Caco-2 (cell line): ENCODE measurements at regions not wholly inside any gene's neighbourhood (a gene's known extent, or its start where the extent isn't known, plus 50 kb on each side); places are given as distances from the start of the nearest gene placed in this dataset.

ENCODE experiments used
- BruUV-seq: library from RNA; stranded (reverse); fragments of 400-500 nt; replicated peaks from 2 replicates; lab custom pipeline; 2021; lab: Mats Ljungman, UMichigan
- CTCF ChIA-PET: fragments of 300-600 bp; sonication (Branson Sonifier 250); formaldehyde crosslinking; loops from one replicate; lab custom pipeline; 2022; ENCODE audit warnings: antibody characterized with exemption; lab: Charles Lee
- POLR2A ChIA-PET: fragments of 300-600 bp; sonication (Branson Sonifier 250); formaldehyde crosslinking; loops from one replicate; lab custom pipeline; 2022; ENCODE audit warnings: antibody characterized with exemption; lab: Charles Lee
- DNase-seq, 2 experiments: peaks; one replicate each; pipeline versions ENCODE4 v3.0.0 to v3.0.0-alpha.2; 2020 to 2022
- H3K27me3 ChIP-seq: replicated peaks from 2 replicates; pipeline ENCODE4 v1.6.0; 2011; ENCODE audit warnings: low read length; ENCODE audit not compliant: control insufficient read depth, insufficient read depth
- H3K36me3 ChIP-seq: 2 replicates; pipeline ENCODE4 v1.5.1; 2011; ENCODE audit warnings: low read length; ENCODE audit not compliant: control insufficient read depth, insufficient read depth
- H3K4me1 ChIP-seq: fragments of 250-450 bp; sonication (Bioruptor Pico); 2 replicates; pipeline ENCODE4 v1.5.1; 2020; ENCODE audit warnings: mild to moderate bottlenecking
- H3K4me3 ChIP-seq: 2 replicates; pipeline ENCODE4 v1.5.1; 2011; ENCODE audit warnings: low read depth, mild to moderate bottlenecking, control low read depth, low read length
- H3K9me3 ChIP-seq: fragments of 250-450 bp; sonication (Bioruptor Pico); 2 replicates; pipeline ENCODE4 v1.5.1; 2020; ENCODE audit warnings: mild to moderate bottlenecking, moderate library complexity
- H3K27ac Mint-ChIP-seq: one replicate; pipeline ENCODE4 v1.8.0; 2022; ENCODE audit warnings: mixed read lengths; ENCODE audit not compliant: unreplicated experiment
- H3K27me3 Mint-ChIP-seq: one replicate; pipeline ENCODE4 v1.8.0; 2022; ENCODE audit warnings: mixed read lengths; ENCODE audit not compliant: insufficient read depth, unreplicated experiment
- H3K36me3 Mint-ChIP-seq: one replicate; pipeline ENCODE4 v1.8.0; 2022; ENCODE audit warnings: mild to moderate bottlenecking, mixed read lengths; ENCODE audit not compliant: insufficient read depth, unreplicated experiment
- H3K4me1 Mint-ChIP-seq: one replicate; pipeline ENCODE4 v1.8.0; 2022; ENCODE audit warnings: low read depth, mixed read lengths; ENCODE audit not compliant: unreplicated experiment
- H3K4me3 Mint-ChIP-seq: one replicate; pipeline ENCODE4 v1.8.0; 2022; ENCODE audit warnings: mild to moderate bottlenecking, moderate library complexity, mixed read lengths; ENCODE audit not compliant: unreplicated experiment
- H3K9me3 Mint-ChIP-seq: one replicate; pipeline ENCODE4 v1.8.0; 2022; ENCODE audit warnings: mixed read lengths; ENCODE audit not compliant: unreplicated experiment
- CTCF ChIP-seq, 2 experiments: fragments of 200-600 bp in 1 of 2; IDR thresholded peaks; 1 replicate in 1 of 2; 2 replicates in 1 of 2; pipeline versions ENCODE4 v1.5.1 to v1.8.0; 2011 to 2022; ENCODE audit warnings: antibody characterized with exemption in 1 of 2, control low read depth in 1 of 2, inconsistent platforms in 1 of 2, low read depth in 1 of 2, low read length in 1 of 2, mild to moderate bottlenecking in 1 of 2, moderate library complexity in 1 of 2; ENCODE audit not compliant: insufficient read depth in 1 of 2, severe bottlenecking in 1 of 2, unreplicated experiment in 1 of 2
- intact Hi-C: fragments of 100-400 bp; cut with micrococcal nuclease; formaldehyde crosslinking; loops from one replicate; pipeline ENCODE4 v1.10.0; 2022; ENCODE audit not compliant: unreplicated experiment

GRCh38 chr2:15043336-15044058 is 411.0 kb downstream of the LRATD1 start:
- POLR2A ChIA-PET = no interaction called here
- intact Hi-C loops = no loop called here
- CTCF ChIA-PET = no interaction called here
- TF ChIP-seq CTCF (IDR thresholded peaks at IDR 0.05; ENCODE audit: insufficient read depth in 1 of 2, low read depth in 1 of 2, low read length in 1 of 2, severe bottlenecking in 1 of 2, unreplicated experiment in 1 of 2) = no peak
- H3K4me1 Mint-ChIP-seq = no peaks in the 10 kb centered on the region
- peaks cover 6% of the 10 kb centered on the region for H3K27me3 Mint-ChIP-seq
- H3K36me3 Mint-ChIP-seq = no peaks in the 10 kb centered on the region
- H3K4me3 Mint-ChIP-seq = no peak overlapping the region
- H3K4me1 ChIP-seq = no peaks in the 10 kb centered on the region
- DNase-seq = no peak
- H3K27ac Mint-ChIP-seq = no peak overlapping the region
- H3K9me3 Mint-ChIP-seq = no peaks in the 10 kb centered on the region
- BruUV-seq = no TSS peak
- no peaks in the 10 kb centered on the region for H3K36me3 ChIP-seq
- H3K4me3 ChIP-seq = no peak overlapping the region
- no peaks in the 10 kb centered on the region; the same call in 1 of the 2 replicates for H3K27me3 ChIP-seq
- H3K9me3 ChIP-seq = no peaks in the 10 kb centered on the region

- BruUV-seq = no TSS peak
- DNase-seq = no peak
- no peak overlapping the region for H3K27ac Mint-ChIP-seq
These were observed 412.5 kb downstream of the LRATD1 start for GRCh38 chr2:15045054-15045453.

GRCh38 chr2:15047184-15047583 is 414.7 kb downstream of the LRATD1 start:
- H3K4me1 Mint-ChIP-seq = no peaks in the 10 kb centered on the region

More at GRCh38 chr2:15045054-15045453, 412.5 kb downstream of the LRATD1 start:
- TF ChIP-seq CTCF (IDR thresholded peaks at IDR 0.05; ENCODE audit: insufficient read depth in 1 of 2, low read depth in 1 of 2, low read length in 1 of 2, severe bottlenecking in 1 of 2, unreplicated experiment in 1 of 2) = no peak
- no peaks in the 10 kb centered on the region for H3K9me3 ChIP-seq
- POLR2A ChIA-PET = no interaction called here
- Mint-ChIP-seq H3K36me3 (no peaks in the 10 kb centered on the region), H3K9me3 (no peaks in the 10 kb centered on the region), H3K4me3 (no peak overlapping the region), H3K4me1 (no peaks in the 10 kb centered on the region), H3K27me3 (peaks cover 6% of the 10 kb centered on the region)
- H3K36me3 ChIP-seq = no peaks in the 10 kb centered on the region
- H3K4me1 ChIP-seq = no peaks in the 10 kb centered on the region
- H3K4me3 ChIP-seq = no peak overlapping the region
- H3K27me3 ChIP-seq = no peaks in the 10 kb centered on the region; the same call in 1 of the 2 replicates
- intact Hi-C loops = no loop called here
- CTCF ChIA-PET = no interaction called here

More at GRCh38 chr2:15047184-15047583, 414.7 kb downstream of the LRATD1 start:
- Mint-ChIP-seq H3K9me3 (no peaks in the 10 kb centered on the region), H3K36me3 (no peaks in the 10 kb centered on the region), H3K27me3 (peaks cover 11% of the 10 kb centered on the region), H3K27ac (no peak overlapping the region), H3K4me3 (no peak overlapping the region)
- no peaks in the 10 kb centered on the region for H3K9me3 ChIP-seq
- DNase-seq = no peak
- ChIA-PET POLR2A (no interaction called here), CTCF (no interaction called here)
- no peak for TF ChIP-seq CTCF (IDR thresholded peaks at IDR 0.05; ENCODE audit: insufficient read depth in 1 of 2, low read depth in 1 of 2, low read length in 1 of 2, severe bottlenecking in 1 of 2, unreplicated experiment in 1 of 2)
- H3K4me3 ChIP-seq = no peak overlapping the region
- no peaks in the 10 kb centered on the region; the same call in 1 of the 2 replicates for H3K27me3 ChIP-seq
- no peaks in the 10 kb centered on the region for H3K36me3 ChIP-seq
- no TSS peak for BruUV-seq
- no peaks in the 10 kb centered on the region for H3K4me1 ChIP-seq
- intact Hi-C loops = no loop called here
